ENCODE measurements at regions not wholly inside any gene's neighbourhood (a gene's known extent, or its start where the extent isn't known, plus 50 kb on each side); places are given as distances from the start of the nearest gene placed in this dataset.

DNA sequence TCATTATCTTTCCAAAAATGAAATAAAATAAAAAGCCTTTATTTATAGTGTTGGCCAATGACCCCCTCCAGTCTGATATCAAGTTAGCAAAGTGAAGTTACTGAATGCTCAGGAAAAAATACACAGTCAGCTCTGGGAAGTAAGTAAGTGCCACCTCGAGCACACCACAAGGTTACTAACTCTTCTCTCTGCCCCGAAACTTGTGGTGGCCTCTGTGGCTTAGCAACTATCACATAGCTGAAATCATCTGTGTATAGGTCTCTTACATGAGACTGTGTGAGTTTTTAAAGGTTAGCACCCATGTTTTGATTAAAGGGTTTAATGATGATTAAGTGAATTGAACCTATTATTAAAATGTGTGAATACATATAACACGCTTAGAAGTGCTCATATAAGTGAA is 161.4 kb upstream of the KLF4 start:
- DNase-seq: no peak

DNA sequence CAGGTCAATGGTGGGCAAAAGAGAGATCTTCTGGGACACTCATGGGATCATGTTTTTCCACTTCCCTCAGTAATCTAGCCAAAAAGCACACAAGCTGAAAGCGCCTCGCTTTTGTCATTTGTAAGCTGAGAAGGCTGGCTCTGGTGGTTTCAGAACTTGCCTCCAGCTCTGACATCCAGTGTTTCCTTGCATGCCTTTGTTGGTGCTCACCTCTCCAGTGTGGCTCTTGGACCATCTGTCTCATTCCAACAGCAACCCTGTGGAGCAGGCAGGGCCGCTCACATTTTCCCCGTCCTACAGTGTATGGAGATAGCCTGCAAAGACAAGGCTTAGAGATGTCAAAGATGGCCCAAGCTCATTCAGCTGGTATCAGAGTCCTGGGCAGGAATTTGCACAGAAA is 160.8 kb upstream of the KLF4 start:
- no peak for DNase-seq

DNA sequence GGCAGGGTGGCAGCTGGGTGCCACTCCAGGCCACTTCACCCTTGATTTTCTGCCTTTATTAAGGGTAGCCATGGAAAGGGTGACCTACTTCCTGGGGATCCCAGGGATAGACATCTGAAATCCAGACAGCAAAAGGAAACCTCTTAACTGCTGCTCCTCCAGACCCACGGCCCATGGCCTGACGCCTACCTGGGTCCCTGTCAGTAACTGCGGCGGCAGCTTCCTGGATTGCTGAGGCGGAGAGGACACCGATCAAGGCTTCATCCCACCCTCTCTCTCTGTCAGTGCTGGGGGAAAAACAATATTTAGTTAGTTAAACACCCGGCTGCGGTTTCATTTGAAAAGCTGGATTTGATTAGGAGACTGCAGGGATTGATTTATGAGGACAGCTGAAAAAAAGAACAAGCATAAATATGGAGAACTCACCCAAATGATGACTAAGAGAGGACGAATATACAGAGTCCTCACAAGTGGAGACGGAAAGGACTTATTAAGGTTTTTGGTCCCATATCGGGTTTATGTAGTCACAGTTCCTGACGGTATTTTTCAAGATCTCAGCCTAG is 158.7 kb upstream of the KLF4 start:
- DNase-seq: no peak

DNA sequence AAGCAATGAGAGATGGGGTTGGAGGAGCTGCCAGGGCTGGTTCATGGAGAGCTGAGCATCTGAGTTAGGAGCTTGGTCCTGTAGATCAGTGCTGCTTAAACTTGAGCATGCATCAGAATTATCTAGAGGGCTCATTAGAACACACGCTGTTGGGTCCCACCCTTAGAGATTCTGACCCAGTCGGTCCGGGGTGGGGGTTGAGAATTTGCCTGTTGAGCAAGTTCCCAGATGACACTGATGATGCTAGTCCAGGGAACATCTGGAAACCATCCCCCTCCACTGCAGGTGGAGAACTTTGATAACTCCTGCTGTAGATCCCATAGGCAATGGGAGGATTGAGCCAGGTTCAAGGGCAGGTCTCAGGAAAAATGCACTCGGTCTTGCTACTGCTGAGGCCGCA is 158.0 kb upstream of the KLF4 start:
- no peak for DNase-seq

DNA sequence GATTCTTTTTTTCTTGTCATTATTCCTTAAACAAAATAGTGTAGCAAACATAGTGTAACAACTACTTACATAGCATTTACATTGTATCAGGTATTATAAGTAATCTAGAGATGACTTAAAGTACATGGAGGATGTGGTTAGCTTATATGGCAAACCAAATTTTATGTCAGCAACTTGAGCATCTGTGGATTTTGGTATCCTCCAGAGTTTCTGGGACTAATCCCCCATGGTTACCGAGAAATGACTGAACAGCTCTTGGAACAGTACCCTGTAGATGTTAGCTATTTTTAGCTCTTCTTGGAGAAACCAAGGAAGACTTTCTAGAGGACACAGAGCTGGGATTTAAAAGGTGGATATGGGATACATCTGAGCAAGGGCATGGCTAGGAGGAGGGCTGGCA is 157.6 kb upstream of the KLF4 start:
- no peak for DNase-seq

DNA sequence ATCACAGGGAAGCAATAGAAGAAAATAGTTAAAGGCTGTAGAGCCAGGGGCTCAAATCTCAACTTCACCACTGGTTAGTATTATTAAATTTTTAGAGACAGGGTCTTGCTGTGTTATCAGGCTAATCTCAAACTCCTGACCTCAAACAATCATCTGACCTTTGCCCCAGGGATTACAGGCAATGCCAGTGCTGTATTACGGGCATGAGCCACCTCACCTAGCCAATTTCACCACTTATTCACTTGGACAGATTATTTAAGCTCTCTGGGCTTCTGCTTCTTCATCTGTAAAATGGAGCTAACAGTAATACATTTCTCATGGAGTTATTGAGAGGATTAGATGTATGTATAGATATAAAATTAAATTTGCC is 155.9 kb upstream of the KLF4 start:
- no peak for DNase-seq

DNA sequence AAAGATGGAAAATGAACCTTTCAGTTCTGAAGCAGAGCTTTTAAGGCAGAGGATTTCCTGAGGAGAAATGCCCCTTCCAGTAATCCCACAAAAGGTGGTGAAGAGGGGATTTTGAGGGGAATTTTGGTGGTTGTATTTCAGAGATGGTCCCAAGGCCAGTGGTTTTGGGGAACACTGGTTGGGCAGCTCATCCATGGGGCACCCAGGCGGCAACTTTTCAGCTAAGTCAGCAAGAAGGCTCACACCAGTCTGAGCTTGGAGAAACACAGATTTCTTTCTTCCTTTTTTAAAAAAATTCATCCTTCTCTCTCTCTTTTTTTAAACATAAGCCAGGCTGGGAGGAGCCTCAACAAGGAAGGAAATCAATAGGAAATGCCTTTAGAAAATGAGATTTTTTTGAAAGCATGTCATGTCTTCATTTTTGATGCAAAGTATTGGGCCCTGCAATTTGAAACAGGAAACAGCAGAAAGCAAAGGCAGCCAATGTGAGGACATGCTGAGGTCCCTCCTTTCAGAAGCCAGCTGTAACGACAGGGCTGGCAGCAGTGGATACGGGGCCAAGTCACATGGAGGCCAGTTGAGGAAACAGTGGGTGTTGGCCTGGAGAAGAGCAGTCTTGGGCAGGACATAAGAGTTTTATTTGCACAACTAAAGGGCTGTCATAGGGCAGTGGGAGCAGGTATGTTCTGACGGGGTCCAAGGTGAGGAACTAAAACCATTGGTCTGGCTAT is 155.3 kb upstream of the KLF4 start:
- peak; percentile 74 for DNase-seq

GRCh38 chr9:107639426-107639825 is 149.9 kb upstream of the KLF4 start:
- no peak for DNase-seq

DNA sequence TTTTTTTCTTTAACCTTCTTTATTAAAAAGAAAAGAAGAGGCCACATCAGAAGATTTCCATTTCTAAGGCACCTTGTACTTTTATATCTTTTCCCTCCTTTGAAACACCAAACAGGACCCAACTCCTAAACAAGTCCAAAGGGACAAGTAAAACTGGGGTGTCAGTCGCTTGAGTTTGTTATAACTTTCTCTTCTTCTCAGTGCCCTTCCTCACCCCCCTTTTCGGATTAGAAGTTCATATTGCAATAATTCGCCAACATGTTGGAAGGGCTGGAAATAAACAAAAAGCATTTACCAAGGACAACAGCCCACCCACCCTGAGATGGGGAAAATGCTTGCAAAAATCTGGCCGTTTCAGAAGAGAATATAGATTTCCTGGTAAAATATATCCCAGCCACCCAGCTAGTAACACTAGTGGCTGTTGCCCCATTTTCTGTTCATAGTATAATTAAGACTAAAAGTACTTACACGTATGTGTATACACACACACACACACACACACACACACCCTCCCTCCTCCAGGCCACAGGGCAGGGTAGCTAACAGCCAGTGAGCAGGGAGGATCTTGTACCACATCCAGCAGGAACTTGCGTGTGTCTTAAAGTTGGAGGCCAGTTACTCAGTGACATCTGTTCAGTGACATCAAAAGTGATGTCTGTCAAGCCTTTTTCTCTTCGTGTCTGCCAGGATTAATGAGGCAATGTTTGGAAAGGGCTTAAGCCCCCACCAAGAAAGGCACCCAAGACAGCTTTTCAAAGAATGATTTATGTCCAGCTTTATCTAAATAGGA is 149.1 kb upstream of the KLF4 start:
- DNase-seq: peak; percentile 85

DNA sequence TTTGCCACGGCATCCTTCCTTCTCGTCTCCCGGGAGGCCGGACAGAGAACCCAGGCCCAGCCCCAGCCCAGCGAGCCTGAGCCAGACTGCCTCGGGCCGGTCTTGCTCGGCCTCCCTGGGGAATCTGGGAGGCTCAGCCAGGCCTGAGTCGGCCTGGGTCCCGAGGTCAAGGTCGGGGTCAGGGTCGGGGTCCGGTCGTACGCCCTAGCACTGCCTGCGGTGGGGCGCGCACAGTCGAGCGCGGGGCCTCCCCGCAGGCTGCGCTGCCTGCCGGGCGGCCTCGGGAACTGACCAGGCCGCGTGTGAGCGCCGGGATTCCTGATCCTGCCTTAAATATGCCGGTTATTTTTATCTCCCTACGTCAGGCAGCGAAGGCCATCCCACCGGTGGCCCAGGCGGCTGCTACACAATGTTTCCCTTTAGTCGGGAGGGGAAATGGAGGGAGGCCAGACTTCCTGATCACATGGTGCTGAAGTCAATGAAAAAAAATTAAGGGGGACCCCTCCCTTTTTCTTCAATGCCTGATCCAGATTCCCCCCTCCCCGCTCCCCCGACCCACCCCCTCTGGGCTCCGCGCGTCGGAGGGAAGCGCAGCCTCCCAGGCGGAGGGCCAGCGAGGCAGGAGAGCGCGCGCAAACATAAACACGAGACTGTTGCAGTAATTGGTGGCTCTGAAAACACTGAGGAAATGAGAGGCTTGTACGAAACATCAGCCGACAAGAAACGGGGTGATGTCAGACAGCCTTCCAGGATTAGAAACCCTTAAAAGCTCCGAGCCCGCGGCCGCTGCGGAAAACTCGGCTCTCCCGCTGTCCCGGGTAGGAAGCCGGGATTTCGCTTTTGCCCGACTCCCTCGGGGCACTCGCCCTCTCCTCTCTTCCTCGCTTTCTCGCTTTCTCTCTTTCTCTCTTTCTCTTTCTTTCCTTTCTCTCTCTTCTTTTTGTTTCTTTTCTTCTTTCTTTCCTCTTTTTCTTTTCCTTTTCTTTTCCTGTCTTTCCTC is 148.2 kb upstream of the KLF4 start:
- DNase-seq: peak; percentile 98

- DNase-seq: no peak
Observed at GRCh38 chr9:107636571-107637381, 147.2 kb upstream of the KLF4 start.

DNA sequence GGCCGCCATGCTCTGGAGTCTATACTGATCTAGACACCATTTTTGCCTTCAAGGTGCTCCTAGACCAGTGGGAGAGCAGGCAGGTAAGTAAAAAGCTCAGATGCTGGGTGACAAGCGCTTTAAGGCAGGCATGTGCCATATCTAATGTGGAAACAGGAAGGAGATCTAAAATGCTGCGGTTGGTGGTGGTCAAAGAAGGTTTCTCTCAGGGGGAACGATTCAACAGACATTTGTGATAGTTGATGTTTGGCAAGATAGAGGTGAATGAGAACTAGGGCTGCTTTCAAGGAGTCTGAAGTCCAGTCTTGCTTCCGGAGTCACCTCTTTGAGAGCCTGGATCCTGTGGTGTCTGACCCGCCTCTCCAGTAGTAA is 146.2 kb upstream of the KLF4 start:
- DNase-seq: no peak

DNA sequence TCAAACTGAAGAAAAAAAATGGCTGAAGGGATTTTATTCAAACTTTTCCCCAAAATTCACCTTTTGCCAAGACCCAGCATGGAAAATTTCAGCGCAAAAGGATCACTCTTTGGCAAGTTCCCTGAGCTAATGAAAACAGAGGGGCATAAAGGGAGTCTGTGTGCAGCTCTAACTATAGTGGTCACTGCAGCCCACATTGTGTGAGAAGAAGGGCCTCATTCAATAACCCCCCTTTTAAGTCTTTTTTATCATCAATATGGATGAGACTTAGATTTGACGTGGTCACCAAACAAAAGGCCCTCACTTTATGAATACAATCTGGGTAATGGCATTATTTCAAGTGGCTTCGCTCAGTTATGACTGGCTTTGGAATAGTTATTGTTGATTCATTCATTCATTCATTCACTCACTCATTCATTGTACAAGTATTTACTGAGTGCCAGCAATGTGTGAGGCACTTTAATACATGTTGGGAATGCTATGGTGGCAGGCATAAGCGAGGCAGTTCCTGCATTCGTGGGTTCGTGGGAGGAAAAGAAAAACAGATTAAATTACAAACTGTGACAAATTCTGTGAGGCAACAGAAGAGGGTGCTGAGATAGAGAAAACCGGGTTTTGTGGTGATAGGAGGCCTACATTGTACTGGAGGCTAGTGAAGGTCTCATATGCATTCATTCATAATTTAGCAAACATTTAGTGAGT is 145.7 kb upstream of the KLF4 start:
- peak; percentile 59 for DNase-seq

- no peak for DNase-seq
Observed at GRCh38 chr9:107633406-107633805, 143.8 kb upstream of the KLF4 start.

DNA sequence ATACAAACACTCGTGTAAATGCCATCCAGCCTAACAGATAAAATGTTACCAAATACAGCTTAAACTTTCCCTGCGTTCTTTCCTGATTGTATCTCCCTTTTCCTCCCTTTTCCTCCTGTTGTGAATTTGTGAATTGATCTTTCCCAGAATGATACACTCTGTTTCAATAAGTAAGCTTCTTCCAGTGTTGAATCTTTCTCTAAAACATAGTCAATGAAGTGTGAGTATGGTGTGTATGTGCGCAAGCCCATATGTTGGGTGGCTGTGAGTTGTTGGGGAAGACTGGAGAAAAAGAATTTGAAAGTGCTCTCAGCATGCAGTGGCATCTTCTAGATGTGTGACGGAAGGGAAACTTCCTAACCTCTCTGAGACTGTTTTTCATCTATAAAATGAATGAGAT is 143.1 kb upstream of the KLF4 start:
- DNase-seq: no peak

DNA sequence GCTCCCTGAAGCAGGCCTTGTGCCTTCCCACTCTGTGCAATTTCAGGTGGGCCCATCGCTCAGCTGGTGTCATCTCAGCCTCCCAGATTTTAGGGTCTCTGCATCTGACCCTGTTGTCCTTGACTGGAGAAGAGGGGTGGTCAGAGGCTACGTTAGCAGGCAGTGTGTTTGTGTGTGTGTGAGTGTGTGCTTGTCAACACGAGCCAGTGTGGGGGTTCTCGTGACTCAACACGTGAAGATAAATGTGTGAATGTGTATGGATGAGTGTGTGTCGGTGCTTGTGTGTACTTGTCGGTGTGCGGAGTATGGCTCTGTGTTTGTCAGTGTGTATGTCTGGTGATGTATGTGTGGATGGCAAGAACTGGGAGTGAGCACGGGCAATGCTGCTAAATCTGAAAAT is 142.6 kb upstream of the KLF4 start:
- no peak for DNase-seq

- DNase-seq: peak; percentile 93
Observed at GRCh38 chr9:107631788-107632187, 142.2 kb upstream of the KLF4 start.

GRCh38 chr9:107630156-107630555 is 140.6 kb upstream of the KLF4 start:
- no peak for DNase-seq

GRCh38 chr9:107628444-107628843 is 138.9 kb upstream of the KLF4 start:
- no peak for DNase-seq

DNA sequence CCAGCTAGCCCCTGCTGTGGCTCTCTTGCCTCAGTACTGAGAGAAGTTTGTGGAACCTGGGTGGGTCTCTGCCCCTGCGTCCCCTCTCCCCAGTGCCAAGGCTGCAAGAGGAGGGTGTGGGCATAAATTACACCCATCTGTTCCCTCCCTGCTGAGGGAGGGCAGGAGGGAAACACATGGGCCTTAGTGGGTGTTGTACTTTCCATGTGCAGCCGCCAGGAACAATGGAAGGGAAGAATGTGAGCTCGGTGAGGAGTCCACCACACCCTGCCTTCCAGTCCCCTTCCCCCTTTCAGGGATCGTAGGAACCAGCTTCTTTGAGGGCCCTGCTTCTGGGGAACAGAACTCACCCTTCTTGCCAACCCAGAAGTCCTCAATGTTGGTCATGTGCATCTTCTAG is 138.2 kb upstream of the KLF4 start:
- DNase-seq: no peak

- DNase-seq: no peak
Observed at GRCh38 chr9:107626118-107626517, 136.5 kb upstream of the KLF4 start.

Data from femur (tissue), 1 donor.